HepG2 (cell line): ENCODE measurements at regions not wholly inside any gene's neighbourhood (a gene's known extent, or its start where the extent isn't known, plus 50 kb on each side); places are given as distances from the start of the nearest gene placed in this dataset.

ENCODE experiments used
- ATF1 ChIP-seq: IDR thresholded peaks from 2 replicates; pipeline ENCODE4 v1.6.1; 2016; ENCODE audit warnings: mild to moderate bottlenecking, control low read depth
- CAMTA2 ChIP-seq: sonication (generic); formaldehyde crosslinking; IDR thresholded peaks from 2 replicates; pipeline ENCODE4 v1.4.0; 2020; ENCODE audit warnings: mild to moderate bottlenecking, missing genetic modification reagents, borderline replicate concordance
- ELF1 ChIP-seq: sonication (generic); formaldehyde crosslinking; IDR thresholded peaks from 2 replicates; pipeline ENCODE4 v1.4.0; 2020; ENCODE audit warnings: missing genetic modification reagents
- GABPA ChIP-seq, 2 experiments: IDR thresholded peaks; 2 replicates each; pipeline ENCODE4 v1.6.1; 2011 to 2016; ENCODE audit warnings: low read depth in 2 of 2, low read length in 1 of 2, missing biosample characterization in 1 of 2, missing genetic modification characterization in 1 of 2
- HES4 ChIP-seq: sonication (generic); formaldehyde crosslinking; IDR thresholded peaks from 2 replicates; pipeline ENCODE4 v1.9.0; 2021; ENCODE audit warnings: mild to moderate bottlenecking, missing genetic modification reagents, borderline replicate concordance
- HINFP ChIP-seq: sonication (generic); formaldehyde crosslinking; IDR thresholded peaks from 2 replicates; pipeline ENCODE4 v1.4.0; 2020; ENCODE audit warnings: low read depth, mild to moderate bottlenecking, missing genetic modification reagents
- MEIS1 ChIP-seq: sonication (generic); formaldehyde crosslinking; IDR thresholded peaks from 2 replicates; pipeline ENCODE4 v1.9.0; 2021; ENCODE audit warnings: mild to moderate bottlenecking, missing genetic modification reagents, moderate library complexity, borderline replicate concordance
- MEIS2 ChIP-seq: sonication (generic); formaldehyde crosslinking; IDR thresholded peaks from 2 replicates; pipeline ENCODE4 v1.9.0; 2021; ENCODE audit warnings: mild to moderate bottlenecking, missing genetic modification reagents
- NFRKB ChIP-seq: fragments of 450-650 bp; IDR thresholded peaks from 2 replicates; pipeline ENCODE4 v1.6.1; 2017
- PCBP2 ChIP-seq: fragments of 200-400 bp; formaldehyde crosslinking; optimal IDR thresholded peaks from 2 replicates; pipeline ENCODE3; 2018; ENCODE audit warnings: low read length, low read depth; ENCODE audit not compliant: poor library complexity, severe bottlenecking
- SMARCC2 ChIP-seq: fragments of 450-650 bp; IDR thresholded peaks from 2 replicates; pipeline ENCODE4 v1.6.1; 2017; ENCODE audit warnings: antibody characterized with exemption, mild to moderate bottlenecking
- SP1 ChIP-seq, 2 experiments: fragments of 450-650 bp in 1 of 2; sonication (generic) in 1 of 2; formaldehyde crosslinking in 1 of 2; IDR thresholded peaks; 2 replicates each; pipeline versions ENCODE4 v1.4.0 to v1.6.1; 2016 to 2020; ENCODE audit warnings: missing genetic modification reagents in 1 of 2
- TRIM24 ChIP-seq: sonication (generic); formaldehyde crosslinking; IDR thresholded peaks from 2 replicates; pipeline ENCODE4 v1.8.0; 2022; ENCODE audit warnings: mild to moderate bottlenecking, missing genetic modification reagents
- UBTF ChIP-seq: sonication (generic); formaldehyde crosslinking; IDR thresholded peaks from 2 replicates; pipeline ENCODE4 v1.4.0; 2020; ENCODE audit warnings: mild to moderate bottlenecking, missing genetic modification reagents
- ZBTB42 ChIP-seq: sonication (generic); formaldehyde crosslinking; IDR thresholded peaks from 2 replicates; pipeline ENCODE4 v1.5.0; 2020; ENCODE audit warnings: mild to moderate bottlenecking, missing genetic modification reagents
- ZKSCAN5 ChIP-seq: sonication (generic); formaldehyde crosslinking; IDR thresholded peaks from 2 replicates; pipeline ENCODE4 v1.5.1; 2020; ENCODE audit warnings: mild to moderate bottlenecking, missing genetic modification reagents
- ZNF703 ChIP-seq: sonication (generic); formaldehyde crosslinking; IDR thresholded peaks from 2 replicates; pipeline ENCODE4 v1.5.1; 2020; ENCODE audit warnings: missing genetic modification reagents, mild to moderate bottlenecking, moderate library complexity, borderline replicate concordance
- ZNF704 ChIP-seq: sonication (generic); formaldehyde crosslinking; IDR thresholded peaks from 2 replicates; pipeline ENCODE4 v1.8.1; 2023; ENCODE audit warnings: mild to moderate bottlenecking, inconsistent platforms, moderate library complexity, missing genetic modification reagents, borderline replicate concordance
- ZNF879 ChIP-seq: sonication (generic); formaldehyde crosslinking; IDR thresholded peaks from 2 replicates; pipeline ENCODE4 v1.8.1; 2023; ENCODE audit warnings: missing genetic modification reagents
- TF ChIP-seq, protein P1 (sequence below): IDR thresholded peaks from 2 replicates; pipeline ENCODE4 v1.6.1; 2016; ENCODE audit warnings: missing genetic modification reagents, missing compliant biosample characterization
- TF ChIP-seq, protein P2 (sequence below): sonication (generic); formaldehyde crosslinking; IDR thresholded peaks from 2 replicates; pipeline ENCODE4 v1.5.1; 2020; ENCODE audit warnings: mild to moderate bottlenecking, missing genetic modification reagents, moderate library complexity
- TF ChIP-seq, protein P3 (sequence below): fragments of 450-650 bp; IDR thresholded peaks from 2 replicates; pipeline ENCODE4 v1.6.1; 2016

GRCh38 chr4:123478859-123479345 lies 82.3 kb downstream of the SPRY1 start (continued):
- TF ChIP-seq PCBP2 (no peak), ZKSCAN5 (CRISPR knock-in tag) (peak; percentile 92), HINFP (CRISPR knock-in tag) (peak; percentile 68; the same call in 1 of the 2 replicates), ZBTB42 (CRISPR knock-in tag) (no peak), ELF1 (peak; percentile 74), CAMTA2 (CRISPR knock-in tag) (no peak), UBTF (CRISPR knock-in tag) (peak; percentile 82), ZNF703 (peak; percentile 95), TRIM24 (CRISPR knock-in tag) (peak; percentile 95), ZNF879 (CRISPR knock-in tag) (no peak), MEIS1 (CRISPR knock-in tag) (peak; percentile 93; the same call in 1 of the 2 replicates), MEIS2 (CRISPR knock-in tag) (peak; percentile 98), NFRKB (no peak), ZNF704 (CRISPR knock-in tag) (no peak), HES4 (CRISPR knock-in tag) (no peak), GABPA (IDR thresholded peaks at IDR 0.05; ENCODE audit: low read depth, low read length) (no peak), GABPA (CRISPR knock-in tag; IDR thresholded peaks at IDR 0.05; ENCODE audit: low read depth) (peak; percentile 68), ATF1 (CRISPR knock-in tag) (peak; percentile 79), SP1 (IDR thresholded peaks at IDR 0.05) (no peak), SP1 (CRISPR knock-in tag; IDR thresholded peaks at IDR 0.05) (peak; percentile 72; the same call in 1 of the 2 replicates), SMARCC2 (peak; percentile 66; the same call in 1 of the 2 replicates)
- TF ChIP-seq, protein P1, sequence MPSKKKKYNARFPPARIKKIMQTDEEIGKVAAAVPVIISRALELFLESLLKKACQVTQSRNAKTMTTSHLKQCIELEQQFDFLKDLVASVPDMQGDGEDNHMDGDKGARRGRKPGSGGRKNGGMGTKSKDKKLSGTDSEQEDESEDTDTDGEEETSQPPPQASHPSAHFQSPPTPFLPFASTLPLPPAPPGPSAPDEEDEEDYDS (CRISPR knock-in tag): peak; percentile 71
- TF ChIP-seq, protein P2, sequence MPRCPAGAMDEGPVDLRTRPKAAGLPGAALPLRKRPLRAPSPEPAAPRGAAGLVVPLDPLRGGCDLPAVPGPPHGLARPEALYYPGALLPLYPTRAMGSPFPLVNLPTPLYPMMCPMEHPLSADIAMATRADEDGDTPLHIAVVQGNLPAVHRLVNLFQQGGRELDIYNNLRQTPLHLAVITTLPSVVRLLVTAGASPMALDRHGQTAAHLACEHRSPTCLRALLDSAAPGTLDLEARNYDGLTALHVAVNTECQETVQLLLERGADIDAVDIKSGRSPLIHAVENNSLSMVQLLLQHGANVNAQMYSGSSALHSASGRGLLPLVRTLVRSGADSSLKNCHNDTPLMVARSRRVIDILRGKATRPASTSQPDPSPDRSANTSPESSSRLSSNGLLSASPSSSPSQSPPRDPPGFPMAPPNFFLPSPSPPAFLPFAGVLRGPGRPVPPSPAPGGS (CRISPR knock-in tag): peak; percentile 68; the same call in 1 of the 2 replicates
- TF ChIP-seq, protein P3, sequence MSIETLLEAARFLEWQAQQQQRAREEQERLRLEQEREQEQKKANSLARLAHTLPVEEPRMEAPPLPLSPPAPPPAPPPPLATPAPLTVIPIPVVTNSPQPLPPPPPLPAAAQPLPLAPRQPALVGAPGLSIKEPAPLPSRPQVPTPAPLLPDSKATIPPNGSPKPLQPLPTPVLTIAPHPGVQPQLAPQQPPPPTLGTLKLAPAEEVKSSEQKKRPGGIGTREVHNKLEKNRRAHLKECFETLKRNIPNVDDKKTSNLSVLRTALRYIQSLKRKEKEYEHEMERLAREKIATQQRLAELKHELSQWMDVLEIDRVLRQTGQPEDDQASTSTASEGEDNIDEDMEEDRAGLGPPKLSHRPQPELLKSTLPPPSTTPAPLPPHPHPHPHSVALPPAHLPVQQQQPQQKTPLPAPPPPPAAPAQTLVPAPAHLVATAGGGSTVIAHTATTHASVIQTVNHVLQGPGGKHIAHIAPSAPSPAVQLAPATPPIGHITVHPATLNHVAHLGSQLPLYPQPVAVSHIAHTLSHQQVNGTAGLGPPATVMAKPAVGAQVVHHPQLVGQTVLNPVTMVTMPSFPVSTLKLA: peak; percentile 70
